Prostate gland (tissue), 2 donors: ENCODE measurements at regions not wholly inside any gene's neighbourhood (a gene's known extent, or its start where the extent isn't known, plus 50 kb on each side); places are given as distances from the start of the nearest gene placed in this dataset.

ENCODE experiments used
- CTCF ChIP-seq, 4 experiments: fragments of 200-600 bp in 2 of 4; fragments of 450-650 bp in 2 of 4; sonication (generic) in 2 of 4; IDR thresholded peaks; 1 replicate in 3 of 4; 2 replicates in 1 of 4; pipeline ENCODE4 v1.5.1; 2016 to 2019; ENCODE audit warnings: antibody characterized with exemption in 4 of 4, mild to moderate bottlenecking in 2 of 4, moderate library complexity in 2 of 4
- POLR2A ChIP-seq: fragments of 450-650 bp; IDR thresholded peaks from one replicate; pipeline ENCODE4 v1.6.1; 2016; ENCODE audit warnings: antibody characterized with exemption, mild to moderate bottlenecking
- POLR2AphosphoS5 ChIP-seq: sonication (generic); formaldehyde crosslinking; IDR thresholded peaks from one replicate; pipeline ENCODE4 v1.6.1; 2017; ENCODE audit warnings: antibody characterized with exemption

- no peak for TF ChIP-seq CTCF (IDR thresholded peaks at IDR 0.05)
- no peak for TF ChIP-seq POLR2A
- TF ChIP-seq POLR2AphosphoS5: no peak
These were observed 1439.2 kb downstream of the ZPLD1 start for GRCh38 chr3:103873897-103874545.
